Stimulated activated effector memory CD8-positive, alpha-beta T cell treated with anti-CD3 and anti-CD28 coated beads, Interleukin-12 subunit alpha, Interleukin-12 subunit beta, amount 100 ng/mL, for 72 hours (primary cell): ENCODE measurements at regions not wholly inside any gene's neighbourhood (a gene's known extent, or its start where the extent isn't known, plus 50 kb on each side); places are given as distances from the start of the nearest gene placed in this dataset.

Experiments
- ATAC-seq: fragments of 150-1000 bp; cut with Tn5 transposase; 2 replicates; pipeline ENCODE4 v1.10.0; 2021
- DNase-seq, 2 donors: peaks; one replicate each; pipeline ENCODE4 v3.0.0; 2021 to 2022; ENCODE audit warnings: low spot score in 2 of 2
- H3K27ac Mint-ChIP-seq: one replicate; pipeline ENCODE4 v1.8.0; 2022; ENCODE audit warnings: mild to moderate bottlenecking, mixed read lengths
- H3K36me3 Mint-ChIP-seq: one replicate; pipeline ENCODE4 v1.8.0; 2022; ENCODE audit warnings: mild to moderate bottlenecking, mixed read lengths
- H3K4me1 Mint-ChIP-seq: one replicate; pipeline ENCODE4 v1.8.0; 2022; ENCODE audit warnings: mixed read lengths
- H3K4me3 Mint-ChIP-seq: one replicate; pipeline ENCODE4 v1.8.0; 2022; ENCODE audit warnings: mild to moderate bottlenecking, mixed read lengths
- H3K9me3 Mint-ChIP-seq: one replicate; pipeline ENCODE4 v1.8.0; 2022; ENCODE audit warnings: mixed read lengths

- DNase-seq (no peak), ATAC-seq (no peak)
- Mint-ChIP-seq H3K4me1 (no peaks in the 10 kb centered on the region), H3K36me3 (no peaks in the 10 kb centered on the region), H3K27ac (no peak overlapping the region), H3K4me3 (no peak overlapping the region), H3K9me3 (no peaks in the 10 kb centered on the region)
These were observed 1013.2 kb downstream of the TBC1D22A start for GRCh38 chr22:47775686-47776085.

- ATAC-seq (no peak), DNase-seq (no peak)
- Mint-ChIP-seq H3K4me3 (no peak overlapping the region), H3K9me3 (no peaks in the 10 kb centered on the region), H3K36me3 (no peaks in the 10 kb centered on the region), H3K27ac (no peak overlapping the region), H3K4me1 (no peaks in the 10 kb centered on the region)
These were observed 1012.7 kb downstream of the TBC1D22A start for GRCh38 chr22:47775191-47775590.

- DNase-seq (no peak), ATAC-seq (no peak)
- H3K36me3 Mint-ChIP-seq = no peaks in the 10 kb centered on the region
- H3K4me1 Mint-ChIP-seq = no peaks in the 10 kb centered on the region
- H3K9me3 Mint-ChIP-seq = no peaks in the 10 kb centered on the region
- H3K27ac Mint-ChIP-seq = no peak overlapping the region
- H3K4me3 Mint-ChIP-seq = no peak overlapping the region
These were observed 1011.2 kb downstream of the TBC1D22A start for GRCh38 chr22:47773635-47774034.

- Mint-ChIP-seq H3K36me3 (no peaks in the 10 kb centered on the region), H3K9me3 (no peaks in the 10 kb centered on the region), H3K4me1 (no peaks in the 10 kb centered on the region), H3K27ac (no peak overlapping the region), H3K4me3 (no peak overlapping the region)
- ATAC-seq (no peak), DNase-seq (no peak)
These were observed 1010.4 kb downstream of the TBC1D22A start for GRCh38 chr22:47772864-47773263.

- Mint-ChIP-seq H3K27ac (no peak overlapping the region), H3K4me1 (no peaks in the 10 kb centered on the region), H3K9me3 (no peaks in the 10 kb centered on the region), H3K4me3 (no peak overlapping the region), H3K36me3 (no peaks in the 10 kb centered on the region)
- ATAC-seq (no peak), DNase-seq (no peak)
These were observed 1007.2 kb downstream of the TBC1D22A start for GRCh38 chr22:47769652-47770051.

- Mint-ChIP-seq H3K9me3 (no peaks in the 10 kb centered on the region), H3K4me3 (no peak overlapping the region), H3K27ac (no peak overlapping the region), H3K36me3 (no peaks in the 10 kb centered on the region), H3K4me1 (no peaks in the 10 kb centered on the region)
- ATAC-seq (no peak), DNase-seq (no peak)
These were observed 1005.6 kb downstream of the TBC1D22A start for GRCh38 chr22:47768027-47768426.

- ATAC-seq (no peak), DNase-seq (no peak)
- Mint-ChIP-seq H3K27ac (no peak overlapping the region), H3K4me1 (no peaks in the 10 kb centered on the region), H3K36me3 (no peaks in the 10 kb centered on the region), H3K4me3 (no peak overlapping the region), H3K9me3 (no peaks in the 10 kb centered on the region)
These were observed 1005.0 kb downstream of the TBC1D22A start for GRCh38 chr22:47767403-47767802.

GRCh38 chr22:47765757-47766156 lies 1003.3 kb downstream of the TBC1D22A start:
- no peaks in the 10 kb centered on the region for H3K36me3 Mint-ChIP-seq
- no peaks in the 10 kb centered on the region for H3K9me3 Mint-ChIP-seq
- H3K4me1 Mint-ChIP-seq = no peaks in the 10 kb centered on the region
- ATAC-seq (no peak), DNase-seq (no peak)
- H3K4me3 Mint-ChIP-seq = no peak overlapping the region
- H3K27ac Mint-ChIP-seq = no peak overlapping the region

- H3K36me3 Mint-ChIP-seq = no peaks in the 10 kb centered on the region
- DNase-seq (no peak), ATAC-seq (peak; percentile 32)
- H3K27ac Mint-ChIP-seq = no peak overlapping the region
- no peak overlapping the region for H3K4me3 Mint-ChIP-seq
- H3K9me3 Mint-ChIP-seq = no peaks in the 10 kb centered on the region
- no peaks in the 10 kb centered on the region for H3K4me1 Mint-ChIP-seq
These were observed 999.7 kb downstream of the TBC1D22A start for GRCh38 chr22:47762141-47762540.

GRCh38 chr22:47759909-47760308 lies 997.5 kb downstream of the TBC1D22A start:
- H3K4me3 Mint-ChIP-seq = no peak overlapping the region
- DNase-seq = no peak
- no peaks in the 10 kb centered on the region for H3K36me3 Mint-ChIP-seq
- no peaks in the 10 kb centered on the region for H3K9me3 Mint-ChIP-seq
- ATAC-seq = no peak
- no peaks in the 10 kb centered on the region for H3K4me1 Mint-ChIP-seq
- H3K27ac Mint-ChIP-seq = no peak overlapping the region

- Mint-ChIP-seq H3K36me3 (no peaks in the 10 kb centered on the region), H3K4me1 (no peaks in the 10 kb centered on the region), H3K9me3 (no peaks in the 10 kb centered on the region), H3K27ac (no peak overlapping the region), H3K4me3 (no peak overlapping the region)
- DNase-seq (no peak), ATAC-seq (no peak)
These were observed 995.3 kb downstream of the TBC1D22A start for GRCh38 chr22:47757741-47758140.

GRCh38 chr22:47750086-47750485 lies 987.6 kb downstream of the TBC1D22A start:
- ATAC-seq = no peak
- no peaks in the 10 kb centered on the region for H3K36me3 Mint-ChIP-seq
- no peaks in the 10 kb centered on the region for H3K9me3 Mint-ChIP-seq
- no peak overlapping the region for H3K4me3 Mint-ChIP-seq
- H3K27ac Mint-ChIP-seq = no peak overlapping the region
- DNase-seq = no peak
- no peaks in the 10 kb centered on the region for H3K4me1 Mint-ChIP-seq

GRCh38 chr22:47748957-47749356 lies 986.5 kb downstream of the TBC1D22A start:
- DNase-seq (no peak), ATAC-seq (no peak)
- Mint-ChIP-seq H3K27ac (no peak overlapping the region), H3K9me3 (no peaks in the 10 kb centered on the region), H3K36me3 (no peaks in the 10 kb centered on the region), H3K4me1 (no peaks in the 10 kb centered on the region), H3K4me3 (no peak overlapping the region)

- Mint-ChIP-seq H3K4me3 (no peak overlapping the region), H3K36me3 (no peaks in the 10 kb centered on the region), H3K9me3 (no peaks in the 10 kb centered on the region), H3K27ac (no peak overlapping the region), H3K4me1 (no peaks in the 10 kb centered on the region)
- DNase-seq (peak in 1 of 2 donors; percentile 20), ATAC-seq (no peak)
These were observed 985.8 kb downstream of the TBC1D22A start for GRCh38 chr22:47748271-47748670.

GRCh38 chr22:47740109-47740805 lies 977.8 kb downstream of the TBC1D22A start:
- Mint-ChIP-seq H3K4me1 (no peaks in the 10 kb centered on the region), H3K36me3 (no peaks in the 10 kb centered on the region), H3K4me3 (no peak overlapping the region), H3K9me3 (no peaks in the 10 kb centered on the region), H3K27ac (no peak overlapping the region)
- peak in 1 of 2 donors; percentile 33 for DNase-seq
- peak; percentile 9 for ATAC-seq

- Mint-ChIP-seq H3K9me3 (no peaks in the 10 kb centered on the region), H3K36me3 (no peaks in the 10 kb centered on the region), H3K4me1 (no peaks in the 10 kb centered on the region), H3K4me3 (no peak overlapping the region), H3K27ac (no peak overlapping the region)
- ATAC-seq (no peak), DNase-seq (peak in 1 of 2 donors; percentile 30)
These were observed 977.0 kb downstream of the TBC1D22A start for GRCh38 chr22:47739291-47740015.
